GM23338 (cell line): ENCODE measurements at regions not wholly inside any gene's neighbourhood (a gene's known extent, or its start where the extent isn't known, plus 50 kb on each side); places are given as distances from the start of the nearest gene placed in this dataset.

Experiments
- ATAC-seq: fragments of 200-7000 bp; cut with Tn5 transposase; 3 replicates; pipeline ENCODE4 v1.9.1; 2020
- DNase-seq: peaks from one replicate; pipeline ENCODE4 v3.0.0-alpha.2; 2015; ENCODE audit warnings: low spot score
- H2AFZ ChIP-seq: fragments of 200-600 bp; sonication (generic); 2 replicates; pipeline ENCODE4 v1.8.0; 2016; ENCODE audit warnings: antibody characterized with exemption, mild to moderate bottlenecking, moderate library complexity
- H3F3A ChIP-seq: fragments of 200-600 bp; sonication (generic); replicated peaks from 2 replicates; pipeline ENCODE4 v1.8.0; 2017; ENCODE audit warnings: antibody characterized with exemption, mixed run types, low read depth
- H3K27ac ChIP-seq: fragments of 200-600 bp; sonication (generic); 2 replicates; pipeline ENCODE4 v1.6.1; 2016; ENCODE audit warnings: low read depth
- H3K27me3 ChIP-seq: fragments of 200-600 bp; sonication (generic); 2 replicates; pipeline ENCODE4 v1.8.0; 2016; ENCODE audit warnings: mild to moderate bottlenecking, mixed run types, moderate library complexity; ENCODE audit not compliant: insufficient read depth
- H3K36me3 ChIP-seq: fragments of 200-600 bp; sonication (generic); 2 replicates; pipeline ENCODE4 v1.8.0; 2016; ENCODE audit warnings: mild to moderate bottlenecking; ENCODE audit not compliant: insufficient read depth
- H3K4me1 ChIP-seq: fragments of 200-600 bp; sonication (generic); 2 replicates; pipeline ENCODE4 v1.8.0; 2016; ENCODE audit warnings: mild to moderate bottlenecking, moderate library complexity; ENCODE audit not compliant: insufficient read depth
- H3K4me2 ChIP-seq: fragments of 200-600 bp; sonication (generic); 2 replicates; pipeline ENCODE4 v1.7.1; 2017; ENCODE audit warnings: mixed run types
- H3K4me3 ChIP-seq: fragments of 200-600 bp; sonication (generic); 2 replicates; pipeline ENCODE4 v1.6.1; 2016; ENCODE audit warnings: mixed run types
- H3K79me2 ChIP-seq: fragments of 200-600 bp; sonication (generic); replicated peaks from 2 replicates; pipeline ENCODE4 v1.8.0; 2017; ENCODE audit warnings: mild to moderate bottlenecking; ENCODE audit not compliant: insufficient read depth
- H3K9me2 ChIP-seq: fragments of 200-600 bp; sonication (generic); 2 replicates; pipeline ENCODE4 v1.8.0; 2017; ENCODE audit not compliant: insufficient read depth
- H4K20me1 ChIP-seq: fragments of 200-600 bp; sonication (generic); replicated peaks from 2 replicates; pipeline ENCODE4 v1.8.0; 2017; ENCODE audit warnings: mild to moderate bottlenecking; ENCODE audit not compliant: insufficient read depth
- H3K27ac Mint-ChIP-seq: 2 replicates; pipeline ENCODE4 v1.8.0; 2020; ENCODE audit warnings: inconsistent platforms, mild to moderate bottlenecking, moderate library complexity, mixed read lengths
- H3K27me3 Mint-ChIP-seq: 3 replicates; pipeline ENCODE4 v1.8.0; 2022; ENCODE audit warnings: low read depth, mild to moderate bottlenecking, moderate library complexity, mixed read lengths, inconsistent platforms; ENCODE audit not compliant: insufficient read depth, poor library complexity
- H3K36me3 Mint-ChIP-seq: 3 replicates; pipeline ENCODE4 v1.8.0; 2021; ENCODE audit warnings: low read depth, mild to moderate bottlenecking, inconsistent platforms, moderate library complexity, mixed read lengths
- H3K4me1 Mint-ChIP-seq: 3 replicates; pipeline ENCODE4 v1.8.0; 2020; ENCODE audit warnings: mild to moderate bottlenecking, inconsistent platforms, mixed read lengths
- H3K4me3 Mint-ChIP-seq: 3 replicates; pipeline ENCODE4 v1.8.0; 2021; ENCODE audit warnings: moderate library complexity, mild to moderate bottlenecking, inconsistent platforms, mixed read lengths
- H3K9me3 Mint-ChIP-seq: 3 replicates; pipeline ENCODE4 v1.8.0; 2020; ENCODE audit warnings: moderate library complexity, mild to moderate bottlenecking, inconsistent platforms, mixed read lengths
- CREB1 ChIP-seq: fragments of 250-450 bp; sonication (Bioruptor Pico); IDR thresholded peaks from 2 replicates; pipeline ENCODE4 v1.5.0; 2020; ENCODE audit warnings: low read depth, mild to moderate bottlenecking, moderate library complexity
- EZH2 ChIP-seq: fragments of 200-600 bp; sonication (generic); IDR thresholded peaks from one replicate; pipeline ENCODE4 v1.8.0; 2017; ENCODE audit warnings: antibody characterized with exemption, mild to moderate bottlenecking, low read depth; ENCODE audit not compliant: unreplicated experiment
- JUNB ChIP-seq: IDR thresholded peaks from one replicate; pipeline ENCODE4 v1.6.1; 2016; ENCODE audit warnings: antibody characterized with exemption; ENCODE audit not compliant: unreplicated experiment
- POLR2AphosphoS5 ChIP-seq: IDR thresholded peaks from 2 replicates; pipeline ENCODE4 v1.6.1; 2016; ENCODE audit warnings: antibody characterized with exemption, low read depth
- ZNF114 ChIP-seq: fragments of 250-450 bp; sonication (Bioruptor Pico); IDR thresholded peaks from 2 replicates; pipeline ENCODE4 v1.5.0; 2020; ENCODE audit warnings: mild to moderate bottlenecking, moderate library complexity
- TF ChIP-seq, protein P1 (sequence below): fragments of 250-450 bp; sonication (Bioruptor Pico); IDR thresholded peaks from 2 replicates; pipeline ENCODE4 v1.5.0; 2020; ENCODE audit warnings: mild to moderate bottlenecking, moderate library complexity
- TF ChIP-seq, protein P2 (sequence below): IDR thresholded peaks from one replicate; pipeline ENCODE4 v1.6.1; 2018; ENCODE audit warnings: antibody characterized with exemption; ENCODE audit not compliant: unreplicated experiment

DNA sequence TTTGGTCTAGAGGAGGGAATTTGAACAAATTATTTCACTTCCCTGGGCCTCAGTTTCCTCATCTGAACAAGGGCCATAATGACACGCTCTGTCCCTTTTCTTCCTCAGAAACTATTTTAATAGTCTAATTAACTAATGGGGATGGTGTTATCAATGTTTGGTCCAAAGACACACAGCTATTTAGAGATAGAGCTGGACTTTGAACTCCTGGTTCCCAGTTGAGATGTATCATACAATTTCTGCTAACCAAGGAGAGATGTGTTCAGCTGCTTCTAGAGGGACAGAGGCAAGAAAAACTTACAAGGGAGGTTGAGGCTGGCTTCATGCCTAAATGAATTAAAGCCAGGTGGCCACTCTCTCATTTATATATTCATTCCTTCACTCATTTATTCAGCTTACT, 90.6 kb upstream of the CLINT1 start (continued):
- TF ChIP-seq, protein P1, sequence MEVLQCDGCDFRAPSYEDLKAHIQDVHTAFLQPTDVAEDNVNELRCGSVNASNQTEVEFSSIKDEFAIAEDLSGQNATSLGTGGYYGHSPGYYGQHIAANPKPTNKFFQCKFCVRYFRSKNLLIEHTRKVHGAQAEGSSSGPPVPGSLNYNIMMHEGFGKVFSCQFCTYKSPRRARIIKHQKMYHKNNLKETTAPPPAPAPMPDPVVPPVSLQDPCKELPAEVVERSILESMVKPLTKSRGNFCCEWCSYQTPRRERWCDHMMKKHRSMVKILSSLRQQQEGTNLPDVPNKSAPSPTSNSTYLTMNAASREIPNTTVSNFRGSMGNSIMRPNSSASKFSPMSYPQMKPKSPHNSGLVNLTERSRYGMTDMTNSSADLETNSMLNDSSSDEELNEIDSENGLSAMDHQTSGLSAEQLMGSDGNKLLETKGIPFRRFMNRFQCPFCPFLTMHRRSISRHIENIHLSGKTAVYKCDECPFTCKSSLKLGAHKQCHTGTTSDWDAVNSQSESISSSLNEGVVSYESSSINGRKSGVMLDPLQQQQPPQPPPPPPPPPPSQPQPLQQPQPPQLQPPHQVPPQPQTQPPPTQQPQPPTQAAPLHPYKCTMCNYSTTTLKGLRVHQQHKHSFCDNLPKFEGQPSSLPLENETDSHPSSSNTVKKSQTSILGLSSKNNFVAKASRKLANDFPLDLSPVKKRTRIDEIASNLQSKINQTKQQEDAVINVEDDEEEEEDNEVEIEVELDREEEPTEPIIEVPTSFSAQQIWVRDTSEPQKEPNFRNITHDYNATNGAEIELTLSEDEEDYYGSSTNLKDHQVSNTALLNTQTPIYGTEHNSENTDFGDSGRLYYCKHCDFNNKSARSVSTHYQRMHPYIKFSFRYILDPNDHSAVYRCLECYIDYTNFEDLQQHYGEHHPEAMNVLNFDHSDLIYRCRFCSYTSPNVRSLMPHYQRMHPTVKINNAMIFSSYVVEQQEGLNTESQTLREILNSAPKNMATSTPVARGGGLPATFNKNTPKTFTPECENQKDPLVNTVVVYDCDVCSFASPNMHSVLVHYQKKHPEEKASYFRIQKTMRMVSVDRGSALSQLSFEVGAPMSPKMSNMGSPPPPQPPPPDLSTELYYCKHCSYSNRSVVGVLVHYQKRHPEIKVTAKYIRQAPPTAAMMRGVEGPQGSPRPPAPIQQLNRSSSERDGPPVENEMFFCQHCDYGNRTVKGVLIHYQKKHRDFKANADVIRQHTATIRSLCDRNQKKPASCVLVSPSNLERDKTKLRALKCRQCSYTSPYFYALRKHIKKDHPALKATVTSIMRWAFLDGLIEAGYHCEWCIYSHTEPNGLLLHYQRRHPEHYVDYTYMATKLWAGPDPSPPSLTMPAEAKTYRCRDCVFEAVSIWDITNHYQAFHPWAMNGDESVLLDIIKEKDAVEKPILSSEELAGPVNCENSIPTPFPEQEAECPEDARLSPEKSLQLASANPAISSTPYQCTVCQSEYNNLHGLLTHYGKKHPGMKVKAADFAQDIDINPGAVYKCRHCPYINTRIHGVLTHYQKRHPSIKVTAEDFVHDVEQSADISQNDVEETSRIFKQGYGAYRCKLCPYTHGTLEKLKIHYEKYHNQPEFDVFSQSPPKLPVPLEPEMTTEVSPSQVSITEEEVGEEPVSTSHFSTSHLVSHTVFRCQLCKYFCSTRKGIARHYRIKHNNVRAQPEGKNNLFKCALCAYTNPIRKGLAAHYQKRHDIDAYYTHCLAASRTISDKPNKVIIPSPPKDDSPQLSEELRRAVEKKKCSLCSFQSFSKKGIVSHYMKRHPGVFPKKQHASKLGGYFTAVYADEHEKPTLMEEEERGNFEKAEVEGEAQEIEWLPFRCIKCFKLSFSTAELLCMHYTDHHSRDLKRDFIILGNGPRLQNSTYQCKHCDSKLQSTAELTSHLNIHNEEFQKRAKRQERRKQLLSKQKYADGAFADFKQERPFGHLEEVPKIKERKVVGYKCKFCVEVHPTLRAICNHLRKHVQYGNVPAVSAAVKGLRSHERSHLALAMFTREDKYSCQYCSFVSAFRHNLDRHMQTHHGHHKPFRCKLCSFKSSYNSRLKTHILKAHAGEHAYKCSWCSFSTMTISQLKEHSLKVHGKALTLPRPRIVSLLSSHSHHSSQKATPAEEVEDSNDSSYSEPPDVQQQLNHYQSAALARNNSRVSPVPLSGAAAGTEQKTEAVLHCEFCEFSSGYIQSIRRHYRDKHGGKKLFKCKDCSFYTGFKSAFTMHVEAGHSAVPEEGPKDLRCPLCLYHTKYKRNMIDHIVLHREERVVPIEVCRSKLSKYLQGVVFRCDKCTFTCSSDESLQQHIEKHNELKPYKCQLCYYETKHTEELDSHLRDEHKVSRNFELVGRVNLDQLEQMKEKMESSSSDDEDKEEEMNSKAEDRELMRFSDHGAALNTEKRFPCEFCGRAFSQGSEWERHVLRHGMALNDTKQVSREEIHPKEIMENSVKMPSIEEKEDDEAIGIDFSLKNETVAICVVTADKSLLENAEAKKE (CRISPR knock-in tag), result no peak
- TF ChIP-seq CREB1 (CRISPR knock-in tag) (no peak), POLR2AphosphoS5 (no peak)

DNA sequence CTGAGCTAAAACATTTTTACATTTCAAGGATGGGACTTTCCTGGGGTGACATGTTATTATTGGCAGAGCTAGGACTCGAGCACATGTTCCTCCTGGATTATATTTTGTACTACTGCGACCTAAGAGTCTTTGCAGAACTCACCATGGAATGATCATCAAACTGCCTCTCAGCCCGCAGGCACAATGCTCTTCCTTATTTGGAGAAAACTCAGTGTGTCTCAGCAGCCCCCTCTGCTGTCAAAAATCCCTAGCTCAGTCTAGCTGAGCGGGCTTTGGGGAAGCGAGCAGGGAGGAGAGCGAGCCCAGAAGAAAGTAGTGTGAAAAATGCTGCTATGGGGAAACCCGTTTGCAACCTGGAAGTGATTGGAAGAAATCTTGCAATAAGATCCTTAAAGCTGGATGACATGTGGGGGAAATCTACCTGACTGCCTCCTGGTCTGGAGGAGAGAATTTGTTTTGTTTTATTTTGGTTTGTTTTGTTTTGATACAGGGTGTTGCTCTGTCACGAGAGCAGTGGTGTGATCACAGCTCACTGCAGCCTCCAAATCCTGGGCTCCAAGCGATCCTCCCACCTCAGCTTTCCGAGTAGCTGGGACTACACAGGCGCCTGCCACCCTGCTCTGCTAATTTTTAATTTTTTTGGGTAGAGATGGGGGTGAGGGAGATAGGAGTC, 89.9 kb upstream of the CLINT1 start:
- H3K4me2 ChIP-seq, result peak overlapping the region; percentile 21; the same call in 1 of the 2 replicates
- no peaks in the 10 kb centered on the region for H3K79me2 ChIP-seq
- Mint-ChIP-seq H3K9me3 (no peaks in the 10 kb centered on the region), H3K27ac (peak overlapping the region; percentile 63), H3K4me1 (peaks cover 34% of the 10 kb centered on the region), H3K27me3 (peaks cover 11% of the 10 kb centered on the region), H3K36me3 (no peaks in the 10 kb centered on the region), H3K4me3 (peak overlapping the region; percentile 4; the same call in 1 of the 3 replicates)
- no peaks in the 10 kb centered on the region for H3K27me3 ChIP-seq
- peaks cover 4% of the 10 kb centered on the region for H3F3A ChIP-seq
- no peak overlapping the region for H3K4me3 ChIP-seq
- DNase-seq (peak; percentile 98), ATAC-seq (peak; percentile 97)
- no peaks in the 10 kb centered on the region for H3K9me2 ChIP-seq
- H3K27ac ChIP-seq, result peak overlapping the region; percentile 75; the same call in 1 of the 2 replicates
- H3K4me1 ChIP-seq, result peaks cover 31% of the 10 kb centered on the region
- no peak overlapping the region for H2AFZ ChIP-seq
- no peaks in the 10 kb centered on the region for H3K36me3 ChIP-seq
- no peaks in the 10 kb centered on the region for H4K20me1 ChIP-seq
- TF ChIP-seq, protein P2, sequence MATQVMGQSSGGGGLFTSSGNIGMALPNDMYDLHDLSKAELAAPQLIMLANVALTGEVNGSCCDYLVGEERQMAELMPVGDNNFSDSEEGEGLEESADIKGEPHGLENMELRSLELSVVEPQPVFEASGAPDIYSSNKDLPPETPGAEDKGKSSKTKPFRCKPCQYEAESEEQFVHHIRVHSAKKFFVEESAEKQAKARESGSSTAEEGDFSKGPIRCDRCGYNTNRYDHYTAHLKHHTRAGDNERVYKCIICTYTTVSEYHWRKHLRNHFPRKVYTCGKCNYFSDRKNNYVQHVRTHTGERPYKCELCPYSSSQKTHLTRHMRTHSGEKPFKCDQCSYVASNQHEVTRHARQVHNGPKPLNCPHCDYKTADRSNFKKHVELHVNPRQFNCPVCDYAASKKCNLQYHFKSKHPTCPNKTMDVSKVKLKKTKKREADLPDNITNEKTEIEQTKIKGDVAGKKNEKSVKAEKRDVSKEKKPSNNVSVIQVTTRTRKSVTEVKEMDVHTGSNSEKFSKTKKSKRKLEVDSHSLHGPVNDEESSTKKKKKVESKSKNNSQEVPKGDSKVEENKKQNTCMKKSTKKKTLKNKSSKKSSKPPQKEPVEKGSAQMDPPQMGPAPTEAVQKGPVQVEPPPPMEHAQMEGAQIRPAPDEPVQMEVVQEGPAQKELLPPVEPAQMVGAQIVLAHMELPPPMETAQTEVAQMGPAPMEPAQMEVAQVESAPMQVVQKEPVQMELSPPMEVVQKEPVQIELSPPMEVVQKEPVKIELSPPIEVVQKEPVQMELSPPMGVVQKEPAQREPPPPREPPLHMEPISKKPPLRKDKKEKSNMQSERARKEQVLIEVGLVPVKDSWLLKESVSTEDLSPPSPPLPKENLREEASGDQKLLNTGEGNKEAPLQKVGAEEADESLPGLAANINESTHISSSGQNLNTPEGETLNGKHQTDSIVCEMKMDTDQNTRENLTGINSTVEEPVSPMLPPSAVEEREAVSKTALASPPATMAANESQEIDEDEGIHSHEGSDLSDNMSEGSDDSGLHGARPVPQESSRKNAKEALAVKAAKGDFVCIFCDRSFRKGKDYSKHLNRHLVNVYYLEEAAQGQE, result no peak
- TF ChIP-seq JUNB (no peak), CREB1 (CRISPR knock-in tag) (0 out of 2 replicates have a peak, but pooled peaks have one; percentile 5), ZNF114 (no peak), EZH2 (no peak)
